Liver (tissue), 8 donors: ENCODE measurements at regions not wholly inside any gene's neighbourhood (a gene's known extent, or its start where the extent isn't known, plus 50 kb on each side); places are given as distances from the start of the nearest gene placed in this dataset.

ENCODE experiments used
- DNase-seq: peaks from one replicate; pipeline ENCODE4 v3.0.0-alpha.2; 2017; ENCODE audit warnings: low spot score
- H3K27ac ChIP-seq, 2 donors: one replicate each; pipeline ENCODE4 v1.7.0; 2013; ENCODE audit warnings: inconsistent platforms in 2 of 2, low read length in 2 of 2, control low read depth in 1 of 2, low read depth in 1 of 2, mild to moderate bottlenecking in 1 of 2
- H3K27me3 ChIP-seq, 4 donors: one replicate each; pipeline versions ENCODE4 v1.6.1 to v1.7.0; 2013; ENCODE audit warnings: low read length in 3 of 4, inconsistent platforms in 1 of 4, mild to moderate bottlenecking in 1 of 4, moderate library complexity in 1 of 4; ENCODE audit not compliant: control insufficient read depth in 4 of 4, insufficient read depth in 4 of 4
- H3K36me3 ChIP-seq, 4 donors: one replicate each; pipeline versions ENCODE4 v1.6.1 to v1.7.0; 2013; ENCODE audit warnings: low read length in 3 of 4, mild to moderate bottlenecking in 3 of 4, low read depth in 1 of 4, moderate library complexity in 1 of 4; ENCODE audit not compliant: control insufficient read depth in 4 of 4, insufficient read depth in 3 of 4
- H3K4me1 ChIP-seq, 4 donors: one replicate each; pipeline versions ENCODE4 v1.6.1 to v1.7.0; 2013; ENCODE audit warnings: low read length in 3 of 4, mild to moderate bottlenecking in 3 of 4, moderate library complexity in 1 of 4; ENCODE audit not compliant: control insufficient read depth in 4 of 4, insufficient read depth in 4 of 4
- H3K4me3 ChIP-seq, 3 donors: one replicate each; pipeline versions ENCODE4 v1.6.1 to v1.7.0; 2013; ENCODE audit warnings: low read length in 3 of 3, control low read depth in 1 of 3, low read depth in 1 of 3, mild to moderate bottlenecking in 1 of 3
- H3K9ac ChIP-seq, 2 donors: one replicate each; pipeline ENCODE4 v1.7.0; 2013; ENCODE audit warnings: low read length in 2 of 2, mild to moderate bottlenecking in 2 of 2, moderate library complexity in 2 of 2, control low read depth in 1 of 2, low read depth in 1 of 2
- H3K9me3 ChIP-seq, 4 donors: one replicate each; pipeline versions ENCODE4 v1.6.1 to v1.7.0; 2013; ENCODE audit warnings: low read length in 3 of 4; ENCODE audit not compliant: control insufficient read depth in 4 of 4
- EGR1 ChIP-seq, 2 donors: IDR thresholded peaks; 2 replicates each; pipeline ENCODE4 v1.6.1; 2016 to 2018; ENCODE audit warnings: antibody characterized with exemption in 2 of 2, low read depth in 2 of 2
- FOXA1 ChIP-seq: IDR thresholded peaks from 2 replicates; pipeline ENCODE4 v1.6.1; 2016; ENCODE audit warnings: antibody characterized with exemption
- FOXA2 ChIP-seq: IDR thresholded peaks from 2 replicates; pipeline ENCODE4 v1.6.1; 2016; ENCODE audit warnings: antibody characterized with exemption
- GABPA ChIP-seq, 2 donors: IDR thresholded peaks in 1 of 2; conservative IDR thresholded peaks in 1 of 2; 2 replicates each; pipeline ENCODE4 v1.6.1; 2016; ENCODE audit warnings: antibody characterized with exemption in 2 of 2, mild to moderate bottlenecking in 1 of 2, moderate library complexity in 1 of 2
- HNF4A ChIP-seq, 2 donors: conservative IDR thresholded peaks; 2 replicates each; pipeline ENCODE4 v1.6.1; 2016; ENCODE audit warnings: antibody characterized with exemption in 2 of 2, mild to moderate bottlenecking in 2 of 2
- HNF4G ChIP-seq: IDR thresholded peaks from 2 replicates; pipeline ENCODE4 v1.6.1; 2016; ENCODE audit warnings: antibody characterized with exemption
- JUND ChIP-seq, 2 donors: IDR thresholded peaks; 2 replicates each; pipeline ENCODE4 v1.6.1; 2016; ENCODE audit warnings: antibody characterized with exemption in 2 of 2
- NR2F2 ChIP-seq: IDR thresholded peaks from 2 replicates; pipeline ENCODE4 v1.6.1; 2016; ENCODE audit warnings: antibody characterized with exemption
- RAD21 ChIP-seq, 2 donors: IDR thresholded peaks; 2 replicates each; pipeline ENCODE4 v1.6.1; 2016; ENCODE audit warnings: antibody characterized with exemption in 2 of 2, mild to moderate bottlenecking in 2 of 2
- RXRA ChIP-seq, 2 donors: IDR thresholded peaks; 2 replicates each; pipeline ENCODE4 v1.6.1; 2017 to 2018; ENCODE audit warnings: antibody characterized with exemption in 2 of 2, mild to moderate bottlenecking in 1 of 2
- SP1 ChIP-seq: IDR thresholded peaks from 2 replicates; pipeline ENCODE4 v1.6.1; 2018; ENCODE audit warnings: antibody characterized with exemption, mild to moderate bottlenecking
- TAF1 ChIP-seq: conservative IDR thresholded peaks from 2 replicates; pipeline ENCODE4 v1.6.1; 2016; ENCODE audit warnings: antibody characterized with exemption, mild to moderate bottlenecking
- YY1 ChIP-seq: IDR thresholded peaks from 2 replicates; pipeline ENCODE4 v1.6.1; 2016; ENCODE audit warnings: antibody characterized with exemption, mild to moderate bottlenecking
- WGBS: extraction: QIAGEN DNeasy Blood & Tissue Kit; methylation state at CpG from one replicate; pipeline ENCODE4 v1.1.7; 2013; 5-methylcytosine and 5-hydroxymethylcytosine counted together
- TF ChIP-seq, protein P1 (sequence below): IDR thresholded peaks from 2 replicates; pipeline ENCODE4 v1.6.1; 2016; ENCODE audit warnings: antibody characterized with exemption
- TF ChIP-seq, protein P2 (sequence below): IDR thresholded peaks from 2 replicates; pipeline ENCODE4 v1.6.1; 2016; ENCODE audit warnings: antibody characterized with exemption
- TF ChIP-seq, protein P3 (sequence below): IDR thresholded peaks from 2 replicates; pipeline ENCODE4 v1.6.1; 2016; ENCODE audit warnings: antibody characterized with exemption
- TF ChIP-seq, protein P4 (sequence below): IDR thresholded peaks from 2 replicates; pipeline ENCODE4 v1.6.1; 2016; ENCODE audit warnings: antibody characterized with exemption, mild to moderate bottlenecking
- TF ChIP-seq, protein P5 (sequence below): fragments of 150-350 bp; IDR thresholded peaks from 2 replicates; pipeline ENCODE4 v1.5.1; 2017; ENCODE audit warnings: improper control_type of control experiment, low read depth, low read length; ENCODE audit not compliant: missing input control
- donor health status: healthy.
- donor health status: healthy.
- donor health status: healthy.
- donor health status: healthy.
- donor health status: healthy.

DNA sequence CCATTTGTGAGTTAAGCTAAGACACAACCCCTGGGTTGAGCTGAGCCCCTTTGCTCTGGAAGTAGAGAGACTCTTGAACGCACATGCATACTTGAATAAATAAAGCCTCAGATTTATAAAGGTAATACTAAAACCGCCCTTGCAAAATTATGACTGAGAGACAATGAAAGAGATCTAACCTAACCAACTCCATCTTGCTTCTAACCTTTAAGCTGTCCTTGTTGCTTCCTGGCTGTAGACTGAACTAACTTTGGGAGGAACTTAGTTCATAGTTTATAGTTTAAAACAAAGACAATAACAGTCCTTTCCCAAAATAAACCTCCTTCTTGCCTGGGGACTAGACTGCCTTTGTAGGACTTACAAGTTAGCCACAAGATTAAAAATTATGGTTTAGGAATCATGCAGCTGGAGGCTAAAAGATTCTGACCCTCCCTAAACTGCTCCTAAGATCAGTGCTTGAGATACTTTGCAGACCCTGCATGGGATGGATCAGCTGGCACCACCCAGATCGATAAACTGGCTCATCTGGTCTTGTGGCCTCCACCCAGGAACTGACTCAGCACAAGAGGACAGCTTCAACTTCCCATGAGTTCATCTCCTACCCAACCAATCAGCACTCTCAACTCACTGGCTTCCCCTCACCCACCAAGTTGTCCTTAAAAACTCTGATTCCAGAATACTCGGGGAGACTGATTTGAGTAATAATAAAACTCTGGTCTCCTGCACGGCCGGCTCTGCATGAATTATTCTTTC, 240.2 kb upstream of the SLC14A2 start:
- no peaks in the 10 kb centered on the region for H3K27me3 ChIP-seq
- H3K9me3 ChIP-seq, result no peaks in the 10 kb centered on the region
- no peaks in the 10 kb centered on the region for H3K4me1 ChIP-seq
- no peak overlapping the region for H3K4me3 ChIP-seq
- no peak overlapping the region for H3K27ac ChIP-seq
- 85% methylated on average over 6 of the region's 6 CpGs for WGBS
- H3K9ac ChIP-seq, result no peak overlapping the region
- no peaks in the 10 kb centered on the region for H3K36me3 ChIP-seq
- no peak for TF ChIP-seq HNF4A (conservative IDR thresholded peaks at IDR 0.05)
- TF ChIP-seq FOXA1, result no peak
- no peak for TF ChIP-seq JUND (IDR thresholded peaks at IDR 0.05)
- DNase-seq, result no peak

DNA sequence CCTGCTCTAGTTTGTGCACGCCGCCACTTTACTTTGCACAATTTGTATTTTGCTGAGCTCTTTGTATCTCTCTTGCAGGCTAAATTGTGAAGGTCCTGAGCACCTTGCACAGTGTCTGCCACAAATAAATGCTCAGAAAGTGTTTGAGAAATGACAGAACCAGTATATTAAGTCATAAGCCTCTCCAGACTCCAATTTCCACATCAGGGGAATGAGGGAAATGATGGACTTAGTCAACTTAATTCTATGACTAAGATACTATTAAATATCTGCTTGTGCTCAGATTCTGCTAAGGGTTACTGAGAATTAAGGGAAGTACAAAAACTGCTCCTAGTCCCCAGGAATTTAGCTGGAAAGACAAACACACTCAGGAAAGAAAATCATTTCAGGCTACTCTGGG, 239.1 kb upstream of the SLC14A2 start:
- Histone ChIP-seq H3K9me3 (no peaks in the 10 kb centered on the region), H3K27me3 (no peaks in the 10 kb centered on the region), H3K4me1 (no peaks in the 10 kb centered on the region), H3K36me3 (no peaks in the 10 kb centered on the region), H3K4me3 (no peak overlapping the region), H3K9ac (no peak overlapping the region), H3K27ac (no peak overlapping the region)
- DNase-seq, result no peak
- 97% methylated on average over 2 of the region's 2 CpGs for WGBS
- TF ChIP-seq, protein P1, sequence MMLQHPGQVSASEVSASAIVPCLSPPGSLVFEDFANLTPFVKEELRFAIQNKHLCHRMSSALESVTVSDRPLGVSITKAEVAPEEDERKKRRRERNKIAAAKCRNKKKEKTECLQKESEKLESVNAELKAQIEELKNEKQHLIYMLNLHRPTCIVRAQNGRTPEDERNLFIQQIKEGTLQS, result no peak
- TF ChIP-seq YY1, result no peak
- TF ChIP-seq RAD21 (IDR thresholded peaks at IDR 0.05), result no peak
- TF ChIP-seq, protein P2, sequence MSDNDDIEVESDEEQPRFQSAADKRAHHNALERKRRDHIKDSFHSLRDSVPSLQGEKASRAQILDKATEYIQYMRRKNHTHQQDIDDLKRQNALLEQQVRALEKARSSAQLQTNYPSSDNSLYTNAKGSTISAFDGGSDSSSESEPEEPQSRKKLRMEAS, result no peak
- TF ChIP-seq EGR1 (IDR thresholded peaks at IDR 0.05; ENCODE audit: low read depth in 2 of 2), result no peak
- TF ChIP-seq GABPA (IDR thresholded peaks at IDR 0.05 in 1 of 2, conservative IDR thresholded peaks at IDR 0.05 in 1 of 2), result no peak
- no peak for TF ChIP-seq FOXA2
- no peak for TF ChIP-seq FOXA1
- no peak for TF ChIP-seq HNF4A (conservative IDR thresholded peaks at IDR 0.05)
- no peak for TF ChIP-seq JUND (IDR thresholded peaks at IDR 0.05)
- TF ChIP-seq, protein P3, sequence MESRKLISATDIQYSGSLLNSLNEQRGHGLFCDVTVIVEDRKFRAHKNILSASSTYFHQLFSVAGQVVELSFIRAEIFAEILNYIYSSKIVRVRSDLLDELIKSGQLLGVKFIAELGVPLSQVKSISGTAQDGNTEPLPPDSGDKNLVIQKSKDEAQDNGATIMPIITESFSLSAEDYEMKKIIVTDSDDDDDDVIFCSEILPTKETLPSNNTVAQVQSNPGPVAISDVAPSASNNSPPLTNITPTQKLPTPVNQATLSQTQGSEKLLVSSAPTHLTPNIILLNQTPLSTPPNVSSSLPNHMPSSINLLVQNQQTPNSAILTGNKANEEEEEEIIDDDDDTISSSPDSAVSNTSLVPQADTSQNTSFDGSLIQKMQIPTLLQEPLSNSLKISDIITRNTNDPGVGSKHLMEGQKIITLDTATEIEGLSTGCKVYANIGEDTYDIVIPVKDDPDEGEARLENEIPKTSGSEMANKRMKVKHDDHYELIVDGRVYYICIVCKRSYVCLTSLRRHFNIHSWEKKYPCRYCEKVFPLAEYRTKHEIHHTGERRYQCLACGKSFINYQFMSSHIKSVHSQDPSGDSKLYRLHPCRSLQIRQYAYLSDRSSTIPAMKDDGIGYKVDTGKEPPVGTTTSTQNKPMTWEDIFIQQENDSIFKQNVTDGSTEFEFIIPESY, result no peak
- TF ChIP-seq NR2F2, result no peak
- no peak for TF ChIP-seq TAF1
- TF ChIP-seq, protein P4, sequence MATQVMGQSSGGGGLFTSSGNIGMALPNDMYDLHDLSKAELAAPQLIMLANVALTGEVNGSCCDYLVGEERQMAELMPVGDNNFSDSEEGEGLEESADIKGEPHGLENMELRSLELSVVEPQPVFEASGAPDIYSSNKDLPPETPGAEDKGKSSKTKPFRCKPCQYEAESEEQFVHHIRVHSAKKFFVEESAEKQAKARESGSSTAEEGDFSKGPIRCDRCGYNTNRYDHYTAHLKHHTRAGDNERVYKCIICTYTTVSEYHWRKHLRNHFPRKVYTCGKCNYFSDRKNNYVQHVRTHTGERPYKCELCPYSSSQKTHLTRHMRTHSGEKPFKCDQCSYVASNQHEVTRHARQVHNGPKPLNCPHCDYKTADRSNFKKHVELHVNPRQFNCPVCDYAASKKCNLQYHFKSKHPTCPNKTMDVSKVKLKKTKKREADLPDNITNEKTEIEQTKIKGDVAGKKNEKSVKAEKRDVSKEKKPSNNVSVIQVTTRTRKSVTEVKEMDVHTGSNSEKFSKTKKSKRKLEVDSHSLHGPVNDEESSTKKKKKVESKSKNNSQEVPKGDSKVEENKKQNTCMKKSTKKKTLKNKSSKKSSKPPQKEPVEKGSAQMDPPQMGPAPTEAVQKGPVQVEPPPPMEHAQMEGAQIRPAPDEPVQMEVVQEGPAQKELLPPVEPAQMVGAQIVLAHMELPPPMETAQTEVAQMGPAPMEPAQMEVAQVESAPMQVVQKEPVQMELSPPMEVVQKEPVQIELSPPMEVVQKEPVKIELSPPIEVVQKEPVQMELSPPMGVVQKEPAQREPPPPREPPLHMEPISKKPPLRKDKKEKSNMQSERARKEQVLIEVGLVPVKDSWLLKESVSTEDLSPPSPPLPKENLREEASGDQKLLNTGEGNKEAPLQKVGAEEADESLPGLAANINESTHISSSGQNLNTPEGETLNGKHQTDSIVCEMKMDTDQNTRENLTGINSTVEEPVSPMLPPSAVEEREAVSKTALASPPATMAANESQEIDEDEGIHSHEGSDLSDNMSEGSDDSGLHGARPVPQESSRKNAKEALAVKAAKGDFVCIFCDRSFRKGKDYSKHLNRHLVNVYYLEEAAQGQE, result no peak
- no peak for TF ChIP-seq HNF4G
- no peak for TF ChIP-seq SP1
- TF ChIP-seq, protein P5, sequence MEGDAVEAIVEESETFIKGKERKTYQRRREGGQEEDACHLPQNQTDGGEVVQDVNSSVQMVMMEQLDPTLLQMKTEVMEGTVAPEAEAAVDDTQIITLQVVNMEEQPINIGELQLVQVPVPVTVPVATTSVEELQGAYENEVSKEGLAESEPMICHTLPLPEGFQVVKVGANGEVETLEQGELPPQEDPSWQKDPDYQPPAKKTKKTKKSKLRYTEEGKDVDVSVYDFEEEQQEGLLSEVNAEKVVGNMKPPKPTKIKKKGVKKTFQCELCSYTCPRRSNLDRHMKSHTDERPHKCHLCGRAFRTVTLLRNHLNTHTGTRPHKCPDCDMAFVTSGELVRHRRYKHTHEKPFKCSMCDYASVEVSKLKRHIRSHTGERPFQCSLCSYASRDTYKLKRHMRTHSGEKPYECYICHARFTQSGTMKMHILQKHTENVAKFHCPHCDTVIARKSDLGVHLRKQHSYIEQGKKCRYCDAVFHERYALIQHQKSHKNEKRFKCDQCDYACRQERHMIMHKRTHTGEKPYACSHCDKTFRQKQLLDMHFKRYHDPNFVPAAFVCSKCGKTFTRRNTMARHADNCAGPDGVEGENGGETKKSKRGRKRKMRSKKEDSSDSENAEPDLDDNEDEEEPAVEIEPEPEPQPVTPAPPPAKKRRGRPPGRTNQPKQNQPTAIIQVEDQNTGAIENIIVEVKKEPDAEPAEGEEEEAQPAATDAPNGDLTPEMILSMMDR, result no peak
- no peak for TF ChIP-seq RXRA (IDR thresholded peaks at IDR 0.05)
